SIG-M5 treated with dmso at 0.1 percent for 504 hours (cell line): ENCODE measurements at regions not wholly inside any gene's neighbourhood (a gene's known extent, or its start where the extent isn't known, plus 50 kb on each side); places are given as distances from the start of the nearest gene placed in this dataset.

ENCODE experiments used
- DNase-seq: peaks from one replicate; lab custom pipeline; 2025; ENCODE audit not compliant: unreplicated experiment; lab: John Stamatoyannopoulos, UW

DNA sequence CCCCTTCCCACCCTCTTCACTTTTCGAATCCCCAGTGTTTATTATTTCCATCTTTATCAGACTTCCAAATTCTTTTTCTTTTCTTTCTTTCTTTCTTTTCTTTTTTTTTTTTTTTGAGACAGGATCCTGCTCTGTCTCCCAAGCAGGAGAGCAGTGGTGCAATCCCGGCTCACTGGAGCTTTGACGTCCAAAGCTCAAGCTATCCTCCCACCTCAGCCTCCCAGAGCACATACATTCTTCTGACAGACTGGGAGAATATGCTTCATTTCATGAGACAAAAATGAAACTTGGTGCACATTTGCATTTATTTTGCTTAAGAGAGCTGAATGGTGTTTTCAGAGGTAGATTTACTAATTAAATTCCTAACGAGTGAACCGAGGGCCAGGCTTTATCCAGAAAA, 80.1 kb upstream of the FZD8 start:
- DNase-seq = no peak

GRCh38 chr10:35720366-35720765, 78.3 kb upstream of the FZD8 start:
- DNase-seq = no peak

DNA sequence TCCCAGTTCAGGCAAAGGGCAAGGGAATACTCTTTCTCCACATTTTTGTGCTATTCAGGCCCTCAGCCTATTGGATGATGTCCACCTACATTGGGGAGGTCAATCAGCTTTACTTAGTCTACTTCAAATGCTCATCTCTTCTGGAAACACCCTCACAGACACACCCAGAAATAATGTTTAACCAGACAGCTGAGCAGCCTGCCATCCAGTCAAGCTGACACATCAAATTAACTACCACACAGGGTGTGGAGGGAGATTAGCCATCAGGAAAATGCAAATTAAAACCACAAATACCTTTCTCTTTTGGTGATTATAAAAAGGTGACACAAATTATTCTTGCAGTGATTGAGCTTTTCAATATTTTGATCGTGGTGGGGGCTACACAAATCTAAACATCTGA, 74.7 kb upstream of the FZD8 start:
- DNase-seq = no peak

GRCh38 chr10:35712486-35712885, 70.4 kb upstream of the FZD8 start:
- no peak for DNase-seq

- DNase-seq = no peak
These were observed 69.7 kb upstream of the FZD8 start for GRCh38 chr10:35711615-35712411.

DNA sequence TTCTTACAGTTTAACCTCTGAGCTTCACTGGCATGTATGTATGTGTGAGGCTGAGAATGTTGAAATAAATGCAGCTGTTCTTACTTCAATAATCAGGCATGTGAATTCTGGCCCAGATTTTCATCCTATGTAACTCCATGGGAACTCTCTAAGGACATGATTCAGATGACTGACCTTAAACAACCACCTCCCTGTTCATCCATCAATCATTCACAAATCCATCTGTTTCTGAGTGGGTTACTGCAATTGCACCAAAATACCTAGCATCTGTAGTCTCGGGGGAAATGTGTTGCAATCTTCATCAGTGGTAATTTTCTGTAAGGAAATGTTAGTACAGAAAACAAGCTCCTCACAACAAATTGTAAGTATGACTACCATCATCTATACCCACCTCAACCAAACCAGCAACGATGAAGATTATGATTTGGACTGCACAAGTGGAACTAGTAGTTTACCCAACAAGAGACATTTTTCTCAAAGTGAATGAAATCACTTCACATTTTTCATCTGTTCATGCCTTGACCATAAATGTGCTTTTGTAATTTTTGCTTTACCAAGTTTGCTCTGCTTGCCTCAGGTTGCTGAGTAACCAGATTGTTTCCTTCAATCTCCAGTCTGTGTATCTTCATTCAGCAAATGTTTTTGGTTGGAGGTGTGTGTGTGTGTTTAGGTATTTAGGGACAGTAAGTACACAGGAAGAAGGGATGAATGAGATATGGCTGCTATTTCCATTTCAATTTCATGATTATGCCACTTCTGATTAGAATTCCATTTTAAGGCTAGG, 65.7 kb upstream of the FZD8 start:
- no peak for DNase-seq

DNA sequence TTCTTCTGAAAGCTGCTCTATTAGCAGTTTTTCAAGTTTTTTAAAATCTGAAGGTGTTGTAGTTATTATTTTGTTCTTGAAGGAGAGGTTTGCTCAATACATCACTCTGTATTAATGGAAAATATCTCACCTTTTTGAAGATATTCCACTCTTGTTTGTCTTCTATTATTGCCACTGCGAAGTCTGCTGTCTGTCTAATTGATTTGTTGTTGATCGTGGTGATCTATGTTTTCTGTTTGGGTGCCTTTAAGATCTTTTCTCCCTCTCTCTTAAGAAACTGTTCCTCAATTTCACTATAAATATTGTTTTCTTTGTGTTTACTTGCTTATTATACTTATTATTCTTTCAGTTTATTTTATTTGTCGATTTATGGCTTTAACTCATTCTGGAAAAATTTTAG, 64.9 kb upstream of the FZD8 start:
- DNase-seq = no peak

DNA sequence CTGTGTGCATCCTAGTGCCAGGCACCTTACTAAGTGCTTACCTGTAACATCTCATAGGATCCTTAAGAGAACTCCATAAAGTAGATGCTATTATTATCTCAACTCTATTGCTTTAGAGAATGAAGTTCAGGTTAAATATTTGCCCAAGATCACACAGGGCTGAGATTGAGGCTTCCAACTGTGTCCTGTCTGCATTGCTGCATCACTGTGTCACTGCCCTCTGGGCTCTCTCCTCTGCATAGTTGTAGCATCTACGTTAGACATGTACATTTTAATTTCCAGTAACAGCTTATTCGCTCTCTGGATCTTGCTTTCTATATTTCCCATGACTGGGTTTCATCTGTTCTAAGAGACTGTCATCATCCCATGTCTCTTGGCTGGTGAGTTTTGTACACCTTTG, 63.6 kb upstream of the FZD8 start:
- DNase-seq = no peak

- DNase-seq = no peak
These were observed 63.0 kb upstream of the FZD8 start for GRCh38 chr10:35705051-35705450.

DNA sequence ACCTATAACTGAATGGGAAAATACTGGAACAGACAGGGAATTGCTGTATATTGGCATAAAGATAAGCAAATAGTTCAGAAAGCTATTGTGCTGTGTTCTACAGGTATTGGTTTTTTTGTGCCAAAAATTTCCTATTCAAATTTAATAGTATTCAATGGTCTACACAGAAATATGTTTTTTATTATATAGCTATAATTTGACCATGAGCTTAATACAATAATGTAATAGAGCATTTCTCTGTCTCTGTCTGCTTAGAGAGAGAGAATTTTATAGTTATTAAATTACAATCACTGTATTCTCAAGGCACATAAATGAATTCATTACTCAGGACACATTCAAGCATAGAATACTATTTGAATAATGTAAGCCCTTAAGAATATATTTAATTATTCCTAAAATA, 62.3 kb upstream of the FZD8 start:
- no peak for DNase-seq

DNA sequence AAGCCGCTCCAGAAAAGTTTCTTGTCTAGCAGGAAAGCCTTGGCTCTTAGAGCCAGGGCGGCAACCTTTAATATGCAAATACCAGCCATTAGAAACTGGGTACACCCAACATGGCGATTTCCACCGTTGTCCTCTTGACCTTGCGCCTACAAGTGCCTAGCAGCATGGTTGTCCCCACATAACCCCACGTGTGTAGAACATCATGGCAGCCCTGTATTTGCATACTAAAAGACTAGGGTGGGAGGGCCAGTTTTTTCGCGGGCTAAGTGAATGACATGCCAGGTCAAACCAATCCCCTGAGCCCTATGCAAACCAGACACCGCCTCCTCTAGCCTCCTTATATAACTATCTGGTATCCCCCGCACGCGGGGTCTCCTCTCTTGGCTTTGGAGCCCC, 58.4 kb upstream of the FZD8 start:
- DNase-seq = no peak

DNA sequence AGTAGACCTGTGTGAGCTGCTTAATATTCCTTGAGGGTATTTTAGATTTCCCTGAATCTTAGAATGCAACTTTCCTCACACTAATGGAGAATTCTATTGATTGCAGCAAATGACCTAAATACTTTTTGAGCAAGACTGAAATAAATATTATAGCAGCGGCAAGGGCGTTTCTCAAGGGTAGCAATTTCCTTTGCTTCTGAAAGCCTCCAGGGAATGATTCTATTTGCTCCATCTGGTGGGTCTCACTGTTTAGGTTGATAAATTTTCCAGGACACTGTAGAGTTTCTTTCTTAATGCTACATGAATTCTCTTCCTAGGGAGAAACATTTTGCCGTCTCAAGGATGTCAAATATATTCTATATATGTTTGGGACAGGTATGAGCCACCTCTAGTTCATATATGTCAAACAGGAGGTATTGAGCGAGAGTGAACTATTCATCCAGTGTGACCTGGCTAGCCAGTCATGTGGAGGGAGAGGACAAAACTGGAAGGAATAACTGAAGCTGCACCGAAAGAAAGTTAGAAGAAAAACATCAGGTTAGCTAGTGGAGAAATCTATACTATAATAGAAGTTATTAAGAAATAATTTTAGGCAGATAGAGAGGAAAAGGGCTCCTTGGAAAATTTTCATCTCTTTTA, 57.9 kb upstream of the FZD8 start:
- DNase-seq = no peak

DNA sequence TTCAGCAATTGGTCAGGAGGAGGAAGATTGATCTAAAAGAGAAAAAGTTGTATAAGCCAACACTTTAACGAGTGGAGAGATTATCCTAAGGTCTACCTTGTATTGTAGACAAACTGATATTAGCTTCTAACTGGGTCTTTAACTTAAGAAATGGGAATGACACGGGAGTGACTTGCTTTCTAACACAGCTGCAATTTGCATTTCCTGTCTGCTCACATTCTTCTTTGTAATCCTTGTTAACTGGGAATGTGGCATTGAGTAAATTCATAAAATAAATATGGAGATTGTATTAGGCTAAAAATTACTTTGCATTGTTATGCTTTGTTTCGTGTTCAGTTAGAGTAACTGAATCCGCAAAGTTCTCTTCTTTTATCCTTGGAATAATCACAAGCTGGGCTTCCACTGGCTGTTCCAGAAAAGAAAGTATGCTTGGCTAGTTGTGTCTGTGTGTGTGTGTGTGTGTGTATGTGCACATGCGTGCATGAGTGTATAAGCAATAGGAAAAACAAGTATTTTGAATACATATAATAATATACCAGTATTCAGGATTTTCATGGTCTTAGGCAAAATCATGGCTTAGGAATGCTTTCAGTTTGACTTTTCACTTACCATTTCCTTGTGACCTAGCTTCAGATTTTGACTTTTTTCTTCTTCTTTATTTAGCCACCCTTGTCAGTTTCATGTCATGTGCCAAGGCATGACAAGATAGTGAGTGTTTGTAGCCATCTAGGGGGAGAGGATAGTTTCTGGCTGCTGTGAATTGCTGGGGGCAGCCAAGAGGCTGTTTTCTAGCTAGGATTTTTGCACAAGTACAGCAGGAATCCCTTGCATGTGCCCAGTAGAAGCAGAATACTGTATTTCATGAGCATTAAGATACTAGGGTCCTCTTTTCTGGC, 54.5 kb upstream of the FZD8 start:
- DNase-seq = no peak

DNA sequence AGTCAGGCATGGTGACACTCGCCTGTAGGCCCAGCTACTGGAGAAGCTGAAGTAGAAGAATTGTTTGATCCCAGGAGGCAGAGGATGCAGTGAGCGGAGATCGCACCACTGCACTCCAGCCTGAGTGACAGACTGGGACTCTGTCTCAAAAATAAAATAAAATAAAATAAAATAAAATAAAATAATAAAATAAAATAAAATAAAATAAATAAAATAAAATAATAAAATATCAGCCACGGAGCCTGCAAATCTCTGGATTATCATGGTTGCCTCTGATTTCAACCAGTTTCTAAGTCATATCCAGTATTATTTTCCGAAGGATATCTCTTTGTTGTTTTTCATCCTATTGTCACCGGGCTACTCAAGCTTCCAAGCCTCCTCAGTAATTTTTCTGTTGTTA, 51.7 kb upstream of the FZD8 start:
- DNase-seq = no peak
